ENCODE measurements at regions not wholly inside any gene's neighbourhood (a gene's known extent, or its start where the extent isn't known, plus 50 kb on each side); places are given as distances from the start of the nearest gene placed in this dataset.

- TF ChIP-seq CTCF (IDR thresholded peaks at IDR 0.05) (no peak), POLR2A (IDR thresholded peaks at IDR 0.05) (no peak)
These were observed 401.9 kb downstream of the PCDH20 start for GRCh38 chr13:61013796-61014195.

Data from Peyer's patch (tissue), 4 donors.